IPS DF 6.9 (cell line): ENCODE measurements at regions not wholly inside any gene's neighbourhood (a gene's known extent, or its start where the extent isn't known, plus 50 kb on each side); places are given as distances from the start of the nearest gene placed in this dataset.

Experiments
- DNase-seq: peaks from one replicate; pipeline ENCODE4 v3.0.0-alpha.2; 2013; ENCODE audit warnings: low read depth, low spot score
- H3K27ac ChIP-seq: one replicate; pipeline ENCODE4 v1.5.1; 2013; ENCODE audit warnings: low read length, control low read depth
- H3K27me3 ChIP-seq: 2 replicates; pipeline ENCODE4 v1.6.1; 2013; ENCODE audit warnings: mild to moderate bottlenecking, low read length; ENCODE audit not compliant: control insufficient read depth, insufficient read depth
- H3K36me3 ChIP-seq: 2 replicates; pipeline ENCODE4 v1.6.1; 2013; ENCODE audit warnings: low read length; ENCODE audit not compliant: control insufficient read depth, insufficient read depth
- H3K4me1 ChIP-seq: 2 replicates; pipeline ENCODE4 v1.6.1; 2013; ENCODE audit warnings: low read length; ENCODE audit not compliant: control insufficient read depth, insufficient read depth
- H3K4me3 ChIP-seq: 2 replicates; pipeline ENCODE4 v1.5.1; 2013; ENCODE audit warnings: mild to moderate bottlenecking, low read length
- H3K9me3 ChIP-seq: 2 replicates; pipeline ENCODE4 v1.6.1; 2013; ENCODE audit warnings: low read length, inconsistent platforms; ENCODE audit not compliant: control insufficient read depth, insufficient read depth
- WGBS: extraction: QIAGEN DNeasy Blood & Tissue Kit; methylation state at CpG from one replicate; pipeline ENCODE4 v1.1.7; 2013; ENCODE audit warnings: mixed read lengths, missing lambda C conversion rate; ENCODE audit not compliant: insufficient read length, insufficient coverage; 5-methylcytosine and 5-hydroxymethylcytosine counted together

GRCh38 chr2:5322396-5322795, 369.8 kb upstream of the SOX11 start:
- no peak for DNase-seq
- no CpG with 5 or more reads among the region's 4 CpGs for WGBS
- Histone ChIP-seq H3K36me3 (no peaks in the 10 kb centered on the region), H3K9me3 (no peaks in the 10 kb centered on the region), H3K27me3 (no peaks in the 10 kb centered on the region), H3K4me3 (no peak overlapping the region), H3K4me1 (no peaks in the 10 kb centered on the region), H3K27ac (no peak overlapping the region)

GRCh38 chr2:5325523-5325922, 366.7 kb upstream of the SOX11 start:
- WGBS, result no CpG with 5 or more reads among the region's 23 CpGs
- H3K27me3 ChIP-seq, result no peaks in the 10 kb centered on the region

GRCh38 chr2:5328826-5329225, 363.4 kb upstream of the SOX11 start:
- Histone ChIP-seq H3K4me1 (no peaks in the 10 kb centered on the region), H3K27me3 (no peaks in the 10 kb centered on the region), H3K4me3 (no peak overlapping the region), H3K27ac (no peak overlapping the region), H3K36me3 (no peaks in the 10 kb centered on the region; the same call in 1 of the 2 replicates), H3K9me3 (no peaks in the 10 kb centered on the region)
- no CpG with 5 or more reads among the region's 5 CpGs for WGBS
- DNase-seq, result no peak

More at GRCh38 chr2:5325523-5325922, 366.7 kb upstream of the SOX11 start:
- H3K27ac ChIP-seq, result no peak overlapping the region
- DNase-seq, result no peak
- no peaks in the 10 kb centered on the region for H3K9me3 ChIP-seq
- H3K4me1 ChIP-seq, result no peaks in the 10 kb centered on the region
- no peak overlapping the region for H3K4me3 ChIP-seq
- no peaks in the 10 kb centered on the region; the same call in 1 of the 2 replicates for H3K36me3 ChIP-seq

GRCh38 chr2:5329763-5330162, 362.4 kb upstream of the SOX11 start:
- DNase-seq, result no peak
- no peaks in the 10 kb centered on the region for H3K4me1 ChIP-seq
- WGBS, result no CpG with 5 or more reads among the region's 3 CpGs
- H3K27me3 ChIP-seq, result no peaks in the 10 kb centered on the region
- H3K4me3 ChIP-seq, result no peak overlapping the region
- no peaks in the 10 kb centered on the region; the same call in 1 of the 2 replicates for H3K36me3 ChIP-seq
- no peak overlapping the region for H3K27ac ChIP-seq
- no peaks in the 10 kb centered on the region for H3K9me3 ChIP-seq

- H3K27me3 ChIP-seq, result no peaks in the 10 kb centered on the region
- no peaks in the 10 kb centered on the region for H3K4me1 ChIP-seq
- no peak overlapping the region for H3K27ac ChIP-seq
- H3K9me3 ChIP-seq, result no peaks in the 10 kb centered on the region
- DNase-seq, result no peak
- no CpG with 5 or more reads among the region's 1 CpG for WGBS
- no peaks in the 10 kb centered on the region; the same call in 1 of the 2 replicates for H3K36me3 ChIP-seq
- H3K4me3 ChIP-seq, result no peak overlapping the region
Measured at GRCh38 chr2:5330961-5331360, 361.2 kb upstream of the SOX11 start.

- Histone ChIP-seq H3K27me3 (no peaks in the 10 kb centered on the region), H3K36me3 (no peaks in the 10 kb centered on the region; the same call in 1 of the 2 replicates), H3K9me3 (no peaks in the 10 kb centered on the region), H3K27ac (no peak overlapping the region), H3K4me3 (no peak overlapping the region), H3K4me1 (no peaks in the 10 kb centered on the region)
- no peak for DNase-seq
- WGBS, result no CpG with 5 or more reads among the region's 3 CpGs
Measured at GRCh38 chr2:5332925-5333324, 359.3 kb upstream of the SOX11 start.

GRCh38 chr2:5339473-5339872, 352.7 kb upstream of the SOX11 start:
- Histone ChIP-seq H3K27me3 (no peaks in the 10 kb centered on the region), H3K4me1 (no peaks in the 10 kb centered on the region), H3K9me3 (no peaks in the 10 kb centered on the region), H3K36me3 (no peaks in the 10 kb centered on the region), H3K4me3 (no peak overlapping the region), H3K27ac (no peak overlapping the region)
- DNase-seq, result no peak

- no peaks in the 10 kb centered on the region for H3K27me3 ChIP-seq
- no peak overlapping the region for H3K27ac ChIP-seq
- no CpG with 5 or more reads among the region's 6 CpGs for WGBS
- no peak overlapping the region for H3K4me3 ChIP-seq
- H3K9me3 ChIP-seq, result no peaks in the 10 kb centered on the region
- no peak for DNase-seq
- no peaks in the 10 kb centered on the region for H3K36me3 ChIP-seq
- H3K4me1 ChIP-seq, result peaks cover 1% of the 10 kb centered on the region; the same call in 1 of the 2 replicates
Measured at GRCh38 chr2:5343785-5344335, 348.3 kb upstream of the SOX11 start.

GRCh38 chr2:5352286-5352685, 339.9 kb upstream of the SOX11 start:
- DNase-seq, result no peak
- Histone ChIP-seq H3K36me3 (no peaks in the 10 kb centered on the region), H3K4me3 (no peak overlapping the region), H3K27me3 (no peaks in the 10 kb centered on the region), H3K27ac (no peak overlapping the region), H3K9me3 (no peaks in the 10 kb centered on the region), H3K4me1 (no peaks in the 10 kb centered on the region)
- WGBS, result no CpG with 5 or more reads among the region's 2 CpGs

- H3K36me3 ChIP-seq, result no peaks in the 10 kb centered on the region
- WGBS, result no CpG with 5 or more reads among the region's 1 CpG
Measured at GRCh38 chr2:5353565-5353964, 338.6 kb upstream of the SOX11 start.

GRCh38 chr2:5359397-5359796, 332.8 kb upstream of the SOX11 start:
- Histone ChIP-seq H3K27ac (no peak overlapping the region), H3K9me3 (no peaks in the 10 kb centered on the region), H3K4me1 (no peaks in the 10 kb centered on the region), H3K36me3 (no peaks in the 10 kb centered on the region), H3K4me3 (no peak overlapping the region), H3K27me3 (no peaks in the 10 kb centered on the region)
- no peak for DNase-seq
- WGBS, result 100% methylated on average over 1 of the region's 6 CpGs

More at GRCh38 chr2:5353565-5353964, 338.6 kb upstream of the SOX11 start:
- Histone ChIP-seq H3K9me3 (no peaks in the 10 kb centered on the region), H3K27me3 (no peaks in the 10 kb centered on the region), H3K27ac (no peak overlapping the region), H3K4me1 (no peaks in the 10 kb centered on the region), H3K4me3 (no peak overlapping the region)
- no peak for DNase-seq
